A673 (cell line): ENCODE measurements at regions not wholly inside any gene's neighbourhood (a gene's known extent, or its start where the extent isn't known, plus 50 kb on each side); places are given as distances from the start of the nearest gene placed in this dataset.
A peak's percentile ranks its signal among the peaks of the same experiment; 100 is the strongest.

Source experiments
- BruUV-seq: library from RNA; stranded (reverse); fragments of 400-500 nt; replicated peaks from 2 replicates; lab custom pipeline; 2021; lab: Mats Ljungman, UMichigan
- CTCF ChIA-PET: fragments of 300-600 bp; sonication (Branson Sonifier 250); formaldehyde crosslinking; loops from one replicate; lab custom pipeline; 2022; ENCODE audit warnings: antibody characterized with exemption; lab: Charles Lee
- POLR2A ChIA-PET: fragments of 300-600 bp; sonication (Branson Sonifier 250); formaldehyde crosslinking; loops from one replicate; lab custom pipeline; 2022; ENCODE audit warnings: antibody characterized with exemption; ENCODE audit not compliant: low non-redundant PET; lab: Charles Lee
- DNase-seq: peaks from one replicate; pipeline ENCODE4 v3.0.0-alpha.2; 2015; ENCODE audit warnings: low spot score
- H3K27ac ChIP-seq: fragments of 200-600 bp; sonication (generic); 2 replicates; pipeline ENCODE4 v1.5.1; 2016; ENCODE audit warnings: mixed run types, low read depth, mild to moderate bottlenecking, mixed read lengths, antibody characterized with exemption, low read length; ENCODE audit not compliant: poor library complexity, severe bottlenecking
- H3K27me3 ChIP-seq: fragments of 200-600 bp; sonication (generic); replicated peaks from 2 replicates; pipeline ENCODE4 v1.6.1; 2017; ENCODE audit warnings: mixed run types, low read depth, mild to moderate bottlenecking, mixed read lengths, antibody characterized with exemption, low read length; ENCODE audit not compliant: insufficient read depth, poor library complexity
- H3K36me3 ChIP-seq: fragments of 200-600 bp; sonication (generic); 2 replicates; pipeline ENCODE4 v1.6.1; 2016; ENCODE audit warnings: mixed run types, mild to moderate bottlenecking, mixed read lengths, antibody characterized with exemption, low read length; ENCODE audit not compliant: insufficient read depth, poor library complexity, severe bottlenecking
- H3K4me1 ChIP-seq: fragments of 200-600 bp; sonication (generic); 2 replicates; pipeline ENCODE4 v1.6.1; 2017; ENCODE audit warnings: mixed run types, mild to moderate bottlenecking, mixed read lengths, antibody characterized with exemption, low read length; ENCODE audit not compliant: insufficient read depth, poor library complexity, severe bottlenecking
- H3K4me3 ChIP-seq: fragments of 200-600 bp; sonication (generic); 2 replicates; pipeline ENCODE4 v1.5.1; 2016; ENCODE audit warnings: low read depth, mixed run types, mild to moderate bottlenecking, mixed read lengths, low read length; ENCODE audit not compliant: poor library complexity, severe bottlenecking
- H3K9me3 ChIP-seq: fragments of 200-600 bp; sonication (generic); 2 replicates; pipeline ENCODE4 v1.6.1; 2016; ENCODE audit warnings: mixed run types, low read depth, mild to moderate bottlenecking, mixed read lengths, antibody characterized with exemption, low read length; ENCODE audit not compliant: poor library complexity, severe bottlenecking
- EZH2 ChIP-seq: fragments of 200-600 bp; sonication (generic); IDR thresholded peaks from 2 replicates; pipeline ENCODE4 v1.6.1; 2017; ENCODE audit warnings: borderline replicate concordance, low read depth, mild to moderate bottlenecking, mixed read lengths, antibody characterized with exemption, low read length; ENCODE audit not compliant: poor library complexity, severe bottlenecking
- intact Hi-C: fragments of 100-400 bp; cut with micrococcal nuclease; formaldehyde crosslinking; loops from one replicate; pipeline ENCODE4 v1.10.0; 2022; ENCODE audit not compliant: unreplicated experiment
- TF ChIP-seq, protein P1 (sequence below): fragments of 300-800, 200-600 bp; sonication (generic); conservative IDR thresholded peaks from 2 replicates; pipeline ENCODE4 v1.5.1; 2017; ENCODE audit warnings: low read depth, mild to moderate bottlenecking, antibody characterized with exemption, low read length, moderate library complexity, mixed read lengths

DNA sequence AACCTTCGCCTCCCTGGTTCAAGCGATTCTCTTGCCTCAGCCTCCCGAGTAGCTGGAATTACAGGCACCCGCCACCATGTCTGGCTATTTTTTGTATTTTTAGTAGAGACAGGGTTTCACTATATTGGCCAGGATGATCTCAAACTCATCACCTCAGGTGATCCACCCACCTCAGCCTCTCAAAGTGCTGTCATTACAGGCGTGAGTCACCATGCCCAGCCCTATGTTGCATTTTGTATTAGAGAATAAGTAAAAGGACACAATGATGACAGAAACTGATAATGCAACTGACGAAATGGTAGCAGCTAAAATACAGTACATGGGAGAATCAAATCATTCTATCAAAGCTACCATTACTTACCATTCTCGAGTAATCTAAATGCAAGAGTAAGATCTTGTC, 276.7 kb downstream of the DSEL start:
- Histone ChIP-seq H3K4me3 (no peak overlapping the region), H3K9me3 (no peaks in the 10 kb centered on the region), H3K4me1 (peaks cover 14% of the 10 kb centered on the region), H3K36me3 (no peaks in the 10 kb centered on the region), H3K27ac (no peak overlapping the region), H3K27me3 (no peaks in the 10 kb centered on the region)
- no TSS peak for BruUV-seq
- TF ChIP-seq, protein P1, sequence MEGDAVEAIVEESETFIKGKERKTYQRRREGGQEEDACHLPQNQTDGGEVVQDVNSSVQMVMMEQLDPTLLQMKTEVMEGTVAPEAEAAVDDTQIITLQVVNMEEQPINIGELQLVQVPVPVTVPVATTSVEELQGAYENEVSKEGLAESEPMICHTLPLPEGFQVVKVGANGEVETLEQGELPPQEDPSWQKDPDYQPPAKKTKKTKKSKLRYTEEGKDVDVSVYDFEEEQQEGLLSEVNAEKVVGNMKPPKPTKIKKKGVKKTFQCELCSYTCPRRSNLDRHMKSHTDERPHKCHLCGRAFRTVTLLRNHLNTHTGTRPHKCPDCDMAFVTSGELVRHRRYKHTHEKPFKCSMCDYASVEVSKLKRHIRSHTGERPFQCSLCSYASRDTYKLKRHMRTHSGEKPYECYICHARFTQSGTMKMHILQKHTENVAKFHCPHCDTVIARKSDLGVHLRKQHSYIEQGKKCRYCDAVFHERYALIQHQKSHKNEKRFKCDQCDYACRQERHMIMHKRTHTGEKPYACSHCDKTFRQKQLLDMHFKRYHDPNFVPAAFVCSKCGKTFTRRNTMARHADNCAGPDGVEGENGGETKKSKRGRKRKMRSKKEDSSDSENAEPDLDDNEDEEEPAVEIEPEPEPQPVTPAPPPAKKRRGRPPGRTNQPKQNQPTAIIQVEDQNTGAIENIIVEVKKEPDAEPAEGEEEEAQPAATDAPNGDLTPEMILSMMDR, result no peak
- TF ChIP-seq EZH2, result no peak
- intact Hi-C loops, result loop anchor here (10.0 kb wide), 1 partner anchor 355 kb away; no protein-coding TSS in a partner anchor
- ChIA-PET POLR2A (no interaction called here), CTCF (no interaction called here)
- no peak for DNase-seq

DNA sequence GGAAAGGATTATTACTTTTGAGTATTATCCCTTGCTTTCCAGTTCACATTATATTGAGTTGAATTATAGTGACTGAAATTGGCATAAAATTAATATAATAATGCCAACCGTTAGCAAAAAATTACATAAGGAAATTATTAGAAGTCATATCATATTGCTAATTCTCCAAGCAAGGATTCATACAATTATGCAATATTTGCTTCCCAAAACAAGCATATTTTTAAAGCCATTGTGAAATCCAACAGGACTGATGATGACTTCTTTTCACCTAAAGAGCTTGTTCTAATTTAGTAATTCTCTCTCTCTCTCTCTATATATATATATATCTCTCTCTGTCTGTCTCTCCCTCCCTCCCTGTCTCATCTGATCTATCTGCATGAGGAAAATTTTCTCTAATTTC, 283.5 kb downstream of the DSEL start:
- intact Hi-C loops, result loop anchor here (5.0 to 10.0 kb wide), 2 partner anchors 362 to 1269 kb away; no protein-coding TSS in a partner anchor
- POLR2A ChIA-PET, result no interaction called here
- CTCF ChIA-PET, result no interaction called here
- Histone ChIP-seq H3K27me3 (no peaks in the 10 kb centered on the region), H3K9me3 (no peaks in the 10 kb centered on the region), H3K27ac (peak overlapping the region; percentile 70), H3K36me3 (no peaks in the 10 kb centered on the region), H3K4me3 (no peak overlapping the region), H3K4me1 (peaks cover 10% of the 10 kb centered on the region)
- no peak for DNase-seq
- TF ChIP-seq EZH2, result no peak
- TF ChIP-seq, protein P1, result no peak
- no TSS peak for BruUV-seq

DNA sequence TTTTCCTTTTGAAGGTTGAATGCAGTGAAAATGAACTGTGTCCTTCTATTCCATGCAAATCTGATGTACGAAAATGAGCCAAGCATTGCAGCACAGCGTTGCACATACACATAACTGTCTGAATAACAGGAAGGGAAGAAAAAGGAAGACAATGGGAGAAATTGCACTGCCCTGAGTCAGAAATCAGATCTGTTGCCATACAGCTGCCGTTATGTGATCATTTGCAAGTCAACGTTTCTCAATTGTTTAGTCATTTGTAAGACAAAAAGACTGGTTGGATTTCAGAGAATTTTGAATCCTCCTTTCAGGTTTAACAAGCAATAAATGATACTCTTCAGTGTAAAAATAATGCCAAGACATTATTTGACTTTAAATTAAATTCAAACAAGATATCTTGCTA, 284.1 kb downstream of the DSEL start:
- Histone ChIP-seq H3K9me3 (no peaks in the 10 kb centered on the region), H3K36me3 (no peaks in the 10 kb centered on the region), H3K27me3 (no peaks in the 10 kb centered on the region), H3K4me3 (peak overlapping the region; percentile 5), H3K4me1 (peaks cover 10% of the 10 kb centered on the region), H3K27ac (peak overlapping the region; percentile 70)
- intact Hi-C loops, result loop anchor here (5.0 to 10.0 kb wide), 2 partner anchors 362 to 1270 kb away; no protein-coding TSS in a partner anchor
- peak; percentile 87 for DNase-seq
- POLR2A ChIA-PET, result no interaction called here
- TF ChIP-seq EZH2, result no peak
- TF ChIP-seq, protein P1, result no peak
- CTCF ChIA-PET, result no interaction called here
- no TSS peak for BruUV-seq
